GM21786 (cell line): ENCODE measurements at regions not wholly inside any gene's neighbourhood (a gene's known extent, or its start where the extent isn't known, plus 50 kb on each side); places are given as distances from the start of the nearest gene placed in this dataset.

Source experiments
- ATAC-seq: cut with Tn5 transposase; IDR thresholded peaks from one replicate; pipeline ENCODE4 v1.9.1; 2021; ENCODE audit not compliant: unreplicated experiment

DNA sequence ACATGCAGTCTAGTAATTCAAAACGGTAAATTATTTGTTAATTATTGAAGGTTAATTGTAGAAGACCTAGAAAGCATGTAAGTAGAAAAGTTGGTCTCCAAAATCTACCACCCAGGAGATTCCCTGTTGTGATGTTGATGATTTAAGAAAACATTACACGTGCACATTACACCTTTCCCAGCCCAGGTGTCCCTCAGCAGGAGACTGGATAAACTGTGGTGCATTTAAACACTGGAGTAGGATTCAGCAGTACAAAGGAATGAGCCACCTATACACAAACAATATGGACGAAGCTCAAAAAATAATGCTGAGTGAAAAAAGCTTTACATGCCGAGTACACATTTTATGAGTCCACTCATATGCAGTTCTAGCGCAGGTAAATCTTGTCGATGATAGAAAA, 109.0 kb upstream of the STARD3NL start:
- ATAC-seq = no peak

DNA sequence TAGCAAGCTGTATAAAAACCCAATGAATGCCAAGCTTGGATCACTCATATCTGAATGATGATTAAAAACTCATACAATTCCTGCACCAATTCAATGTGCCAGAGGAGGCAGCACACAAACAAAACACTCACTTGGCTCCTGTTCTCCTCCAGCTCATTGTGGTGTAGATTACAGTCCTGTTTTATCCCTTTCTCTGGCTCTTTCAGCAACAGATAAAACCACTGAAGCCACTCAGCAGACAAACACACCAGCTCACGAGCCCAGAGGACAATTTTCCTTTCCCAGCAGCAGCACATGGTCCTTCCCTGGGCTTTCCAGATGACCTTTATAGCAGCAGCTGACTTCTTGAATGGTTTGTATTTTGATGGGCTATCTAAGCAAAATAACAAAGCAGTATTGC, 107.3 kb upstream of the STARD3NL start:
- no peak for ATAC-seq

DNA sequence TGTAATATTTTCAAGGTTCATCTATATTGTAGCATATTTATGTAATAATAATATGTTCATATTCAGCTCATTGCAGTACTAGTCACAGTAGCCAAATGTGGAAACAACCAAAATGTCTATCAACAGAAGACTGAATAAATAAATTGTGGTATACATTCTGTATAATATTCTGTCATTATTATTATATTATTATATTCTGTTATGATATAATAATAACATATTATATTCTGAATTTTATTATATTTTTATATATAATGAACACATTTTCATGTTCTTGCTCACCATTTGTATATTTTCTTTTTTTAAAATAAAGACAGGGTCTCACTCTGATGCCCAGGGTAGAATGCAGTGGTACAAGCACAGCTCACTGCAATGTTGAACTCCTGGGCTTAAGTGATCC, 91.2 kb upstream of the STARD3NL start:
- ATAC-seq = no peak

DNA sequence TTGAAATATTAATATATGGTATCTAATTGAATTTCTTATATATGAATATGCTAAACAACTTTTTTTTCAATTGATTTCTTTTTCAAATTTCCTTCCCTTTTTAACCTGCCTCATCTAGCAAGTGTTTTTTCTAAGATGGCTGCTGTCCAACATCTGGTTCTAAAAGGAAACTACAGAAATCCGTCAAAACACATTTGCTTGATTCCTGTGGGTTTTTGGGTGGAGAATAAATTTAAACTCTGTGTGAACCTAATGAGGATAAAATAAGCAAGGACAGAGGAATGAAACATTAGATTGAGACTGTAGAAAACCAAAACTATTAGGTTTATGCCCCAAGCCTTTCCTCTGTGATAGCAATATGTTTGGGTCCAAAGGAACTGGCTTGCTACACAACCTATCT, 75.5 kb upstream of the STARD3NL start:
- no peak for ATAC-seq

DNA sequence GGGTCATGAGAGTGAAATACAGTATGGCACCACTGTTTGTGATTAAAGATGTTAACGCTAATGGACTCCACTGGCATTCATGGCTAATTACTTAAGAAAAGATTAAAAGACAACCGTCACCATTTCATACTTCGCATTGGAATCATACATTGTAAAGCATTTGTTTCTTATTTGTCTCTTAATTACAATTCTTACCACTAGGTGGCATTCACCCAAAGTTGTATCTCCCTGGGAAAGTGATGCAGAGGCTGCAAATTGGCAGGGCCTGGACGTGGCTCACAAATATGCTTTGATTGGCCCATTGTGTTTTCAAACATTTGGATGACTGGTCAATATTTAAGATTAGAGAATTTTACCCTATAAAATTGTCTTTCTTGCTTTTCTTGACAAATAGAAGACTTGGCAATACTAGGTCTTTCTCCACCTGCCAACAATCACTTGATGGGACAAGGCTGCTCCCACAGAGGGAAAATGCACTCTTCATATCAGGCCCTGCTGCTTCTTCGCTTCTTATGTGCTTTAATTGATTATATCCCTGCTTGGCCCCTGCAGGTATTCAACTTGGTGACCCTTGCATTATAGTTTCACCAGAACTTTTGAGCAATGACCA, 72.1 kb upstream of the STARD3NL start:
- ATAC-seq = no peak

DNA sequence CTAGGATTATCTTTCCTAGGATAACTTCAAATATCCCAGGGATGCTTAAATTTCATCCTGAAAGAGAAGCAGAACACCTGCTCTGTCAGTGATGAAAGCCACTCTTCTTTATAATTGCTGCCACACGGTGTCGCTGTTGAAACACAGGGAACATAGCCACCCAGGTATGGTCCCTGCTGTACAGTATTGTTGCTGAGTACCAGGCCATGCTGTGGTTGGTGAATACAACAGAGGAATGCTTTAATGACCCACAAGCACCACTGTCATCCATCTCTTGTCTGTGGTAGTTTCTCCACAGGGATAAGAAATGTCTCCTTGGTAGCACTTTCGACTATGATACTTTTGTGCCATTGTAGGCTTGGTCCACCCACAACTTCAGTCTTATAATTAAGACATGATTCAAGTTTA, 70.6 kb upstream of the STARD3NL start:
- ATAC-seq = peak; percentile 80

DNA sequence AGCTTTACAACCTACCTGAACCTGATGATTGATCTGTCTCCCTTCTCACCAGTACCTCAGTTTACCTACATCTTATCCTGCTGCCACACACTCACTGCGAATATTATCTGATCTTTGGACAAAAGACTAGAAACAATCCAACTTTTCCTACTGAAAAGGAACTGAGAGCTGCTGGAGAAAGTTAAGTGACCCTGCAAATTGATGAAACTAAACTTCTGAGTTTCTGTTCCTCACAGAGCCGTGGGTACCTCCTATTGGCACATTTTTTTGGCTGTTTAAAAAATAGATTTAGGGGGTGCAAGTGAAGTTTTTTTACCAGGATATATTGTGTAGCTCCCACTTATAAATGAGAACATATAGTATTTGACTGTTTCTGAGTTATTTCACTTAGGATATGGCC, 66.0 kb upstream of the STARD3NL start:
- ATAC-seq = no peak

DNA sequence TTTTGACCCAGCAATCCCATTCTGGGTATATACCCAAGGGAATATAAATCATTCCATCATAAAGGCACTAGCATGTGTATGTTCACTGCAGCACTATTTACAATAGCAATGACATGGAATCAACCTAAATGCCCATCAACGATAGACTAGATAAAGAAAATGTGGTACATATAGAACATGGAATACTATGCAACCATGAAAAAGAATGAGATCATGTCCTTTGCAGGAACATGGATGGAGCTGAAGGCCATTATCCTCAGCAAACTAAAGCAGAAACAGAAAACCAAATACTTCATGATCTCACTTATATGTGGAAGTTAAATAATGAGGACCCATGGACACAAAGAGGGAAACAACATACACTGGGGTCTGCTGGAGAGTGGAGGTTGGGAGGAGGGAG, 58.0 kb upstream of the STARD3NL start:
- no peak for ATAC-seq

DNA sequence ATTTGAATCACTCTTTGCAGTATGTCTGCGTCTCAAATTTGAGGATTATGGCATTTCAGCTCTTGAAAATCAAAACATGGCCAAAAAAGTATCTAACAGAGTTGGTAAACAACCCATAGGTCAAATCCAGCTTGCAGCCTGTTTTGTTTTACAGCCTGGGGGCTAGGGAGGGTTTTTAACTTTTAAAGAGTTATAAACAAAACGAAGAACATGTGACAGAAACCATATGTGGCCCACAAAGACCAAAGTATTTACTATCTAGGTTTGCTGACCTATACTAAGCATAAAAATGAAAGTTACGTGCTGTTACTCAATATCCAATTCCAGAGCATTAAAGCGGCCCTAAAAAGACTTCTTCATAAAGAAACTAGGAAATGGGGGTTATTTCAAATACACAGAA, 55.5 kb upstream of the STARD3NL start:
- ATAC-seq = no peak

DNA sequence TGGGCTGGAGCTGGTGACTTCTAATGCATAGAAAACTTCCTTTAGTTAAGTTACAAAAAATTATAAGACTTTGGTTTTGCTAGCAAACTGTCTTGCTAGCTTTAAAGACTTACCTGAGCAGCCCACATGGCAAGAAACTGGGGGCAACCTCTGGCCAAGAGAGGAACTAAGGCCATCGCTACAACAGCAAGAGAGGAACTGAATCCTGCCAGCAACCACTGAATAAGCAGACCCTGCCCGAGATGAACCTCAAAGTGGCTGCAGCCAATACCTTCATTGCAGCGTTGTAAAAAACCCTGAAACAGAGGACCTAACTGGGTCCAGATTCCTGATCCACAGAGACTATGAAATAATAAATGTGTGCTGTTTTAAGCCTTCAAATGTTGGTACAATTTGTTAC, 54.6 kb upstream of the STARD3NL start:
- ATAC-seq = no peak

DNA sequence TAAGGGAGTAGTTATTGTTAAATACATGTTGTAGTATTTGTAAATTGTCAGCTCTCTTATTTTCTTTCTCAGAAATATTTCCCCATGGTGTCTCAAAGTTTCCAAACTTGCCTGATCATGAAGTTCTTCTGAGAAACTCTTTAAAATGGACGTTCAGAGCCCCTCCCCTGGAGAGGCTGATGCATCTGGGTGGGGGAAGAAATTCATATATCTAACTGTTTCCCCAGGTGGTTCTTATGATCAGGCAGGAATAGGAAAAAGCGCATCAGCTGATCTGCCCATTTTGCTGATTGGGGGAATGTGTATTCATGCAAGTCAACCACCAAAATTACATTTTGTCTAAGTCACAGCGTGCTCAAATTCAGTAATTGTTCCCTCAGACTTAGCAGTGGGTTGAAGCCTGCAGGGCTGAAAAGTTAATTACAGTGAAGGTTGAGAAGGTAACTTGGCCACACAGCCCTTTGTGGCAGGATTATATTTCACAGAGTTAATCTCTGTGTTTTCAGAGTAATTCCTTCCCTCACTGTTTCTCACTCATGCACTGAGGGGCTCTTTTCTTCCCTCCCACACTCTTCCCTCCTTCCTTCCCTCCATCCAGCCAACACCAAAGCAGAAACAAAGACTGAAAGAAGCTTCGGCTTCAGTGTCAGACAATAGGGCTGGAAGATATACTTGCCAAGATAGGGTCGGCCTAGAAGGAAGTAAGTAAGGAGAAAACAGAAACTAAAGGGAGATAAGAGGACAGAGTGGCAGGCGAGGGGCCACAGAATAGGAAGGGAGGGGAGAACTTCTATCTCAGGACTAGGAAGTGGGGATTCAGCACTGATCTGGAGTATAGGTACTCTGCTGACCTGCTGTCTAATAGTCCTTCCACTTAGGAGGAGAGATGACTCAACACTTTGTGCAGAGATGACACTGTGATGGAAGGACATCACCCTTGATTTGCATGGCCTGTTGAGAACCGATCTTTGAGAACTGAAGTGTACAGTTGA, 50.5 kb upstream of the STARD3NL start:
- ATAC-seq = no peak
